Mesenchymal stem cell (in vitro differentiated cells and primary cell): ENCODE measurements at regions not wholly inside any gene's neighbourhood (a gene's known extent, or its start where the extent isn't known, plus 50 kb on each side); places are given as distances from the start of the nearest gene placed in this dataset.

Source experiments
- DNase-seq: peaks from one replicate; pipeline ENCODE4 v3.0.0-alpha.2; 2013
- H2AFZ ChIP-seq: one replicate; pipeline ENCODE4 v1.6.1; 2013; ENCODE audit warnings: low read depth, mild to moderate bottlenecking, control low read depth, inconsistent platforms, low read length, moderate library complexity
- H2AK5ac ChIP-seq: 2 replicates; pipeline ENCODE4 v1.6.1; 2013; ENCODE audit warnings: low read length, moderate library complexity, mild to moderate bottlenecking, inconsistent platforms; ENCODE audit not compliant: severe bottlenecking
- H2BK120ac ChIP-seq: one replicate; pipeline ENCODE4 v1.6.1; 2013; ENCODE audit warnings: low read depth, mild to moderate bottlenecking, inconsistent platforms, low read length, moderate library complexity
- H2BK12ac ChIP-seq, 2 experiments: one replicate each; pipeline ENCODE4 v1.6.1; 2013; ENCODE audit warnings: inconsistent platforms in 2 of 2, low read length in 2 of 2, mild to moderate bottlenecking in 2 of 2, moderate library complexity in 2 of 2, control low read depth in 1 of 2
- H2BK15ac ChIP-seq: one replicate; pipeline ENCODE4 v1.6.1; 2013; ENCODE audit warnings: mild to moderate bottlenecking, low read depth, inconsistent platforms; ENCODE audit not compliant: poor library complexity, severe bottlenecking
- H2BK5ac ChIP-seq: 2 replicates; pipeline ENCODE4 v1.6.1; 2013; ENCODE audit warnings: low read depth, mild to moderate bottlenecking, low read length, control low read depth, inconsistent platforms; ENCODE audit not compliant: poor library complexity, severe bottlenecking
- H3K14ac ChIP-seq, 2 experiments: one replicate each; pipeline ENCODE4 v1.6.1; 2013; ENCODE audit warnings: inconsistent platforms in 2 of 2, low read length in 2 of 2, control low read depth in 1 of 2, mild to moderate bottlenecking in 1 of 2, moderate library complexity in 1 of 2
- H3K18ac ChIP-seq, 2 experiments: one replicate each; pipeline ENCODE4 v1.6.1; 2013; ENCODE audit warnings: inconsistent platforms in 2 of 2, low read length in 2 of 2, control low read depth in 1 of 2, low read depth in 1 of 2, mild to moderate bottlenecking in 1 of 2
- H3K23ac ChIP-seq, 2 experiments: one replicate each; pipeline ENCODE4 v1.6.1; 2013; ENCODE audit warnings: inconsistent platforms in 2 of 2, low read length in 2 of 2, mild to moderate bottlenecking in 2 of 2, moderate library complexity in 2 of 2, control low read depth in 1 of 2
- H3K27ac ChIP-seq: 2 replicates; pipeline ENCODE4 v1.5.1; 2013; ENCODE audit warnings: mild to moderate bottlenecking, moderate library complexity, low read length, control low read depth, inconsistent platforms; ENCODE audit not compliant: poor library complexity, severe bottlenecking
- H3K27me3 ChIP-seq, 2 experiments: 2 replicates each; pipeline versions ENCODE4 v1.6.1 to v1.7.0; 2013; ENCODE audit warnings: low read length in 2 of 2, mild to moderate bottlenecking in 2 of 2, moderate library complexity in 2 of 2, control low read depth in 1 of 2, inconsistent platforms in 1 of 2; ENCODE audit not compliant: control insufficient read depth in 1 of 2, insufficient read depth in 1 of 2
- H3K36me3 ChIP-seq, 2 experiments: 2 replicates each; pipeline versions ENCODE4 v1.6.1 to v1.7.0; 2013; ENCODE audit warnings: low read length in 2 of 2, control low read depth in 1 of 2, inconsistent platforms in 1 of 2, low read depth in 1 of 2, mild to moderate bottlenecking in 1 of 2; ENCODE audit not compliant: insufficient read depth in 2 of 2, control insufficient read depth in 1 of 2
- H3K4ac ChIP-seq, 2 experiments: one replicate each; pipeline ENCODE4 v1.6.1; 2013; ENCODE audit warnings: inconsistent platforms in 2 of 2, low read length in 2 of 2, mild to moderate bottlenecking in 2 of 2, moderate library complexity in 2 of 2, control low read depth in 1 of 2, low read depth in 1 of 2
- H3K4me1 ChIP-seq: 2 replicates; pipeline ENCODE4 v1.6.1; 2013; ENCODE audit warnings: low read depth, low read length, control low read depth; ENCODE audit not compliant: control insufficient read depth, insufficient read depth
- H3K4me2 ChIP-seq: 2 replicates; pipeline ENCODE4 v1.6.1; 2013; ENCODE audit warnings: low read length, mild to moderate bottlenecking, inconsistent platforms; ENCODE audit not compliant: poor library complexity, severe bottlenecking
- H3K4me3 ChIP-seq, 2 experiments: 2 replicates each; pipeline versions ENCODE4 v1.5.1 to v1.7.0; 2013; ENCODE audit warnings: low read length in 2 of 2, mild to moderate bottlenecking in 2 of 2, control low read depth in 1 of 2, low read depth in 1 of 2; ENCODE audit not compliant: insufficient read depth in 1 of 2
- H3K79me1 ChIP-seq: replicated peaks from 2 replicates; pipeline ENCODE4 v1.6.1; 2013; ENCODE audit warnings: mild to moderate bottlenecking, control low read depth, low read length, inconsistent platforms; ENCODE audit not compliant: poor library complexity, severe bottlenecking
- H3K9ac ChIP-seq: 2 replicates; pipeline ENCODE4 v1.7.0; 2013; ENCODE audit warnings: mild to moderate bottlenecking, low read length, moderate library complexity
- H3K9me3 ChIP-seq: 2 replicates; pipeline ENCODE4 v1.7.0; 2013; ENCODE audit warnings: mild to moderate bottlenecking, low read length; ENCODE audit not compliant: control insufficient read depth
- H4K8ac ChIP-seq: one replicate; pipeline ENCODE4 v1.6.1; 2013; ENCODE audit warnings: inconsistent platforms, mild to moderate bottlenecking, low read length, moderate library complexity
- H4K91ac ChIP-seq: one replicate; pipeline ENCODE4 v1.6.1; 2013; ENCODE audit warnings: mild to moderate bottlenecking, low read length, inconsistent platforms
- whole genome bisulfite sequencing: methylation state at CpG from one replicate; pipeline ENCODE4 v1.1.7; 2013; ENCODE audit warnings: mixed read lengths; 5-methylcytosine and 5-hydroxymethylcytosine counted together

- no peak overlapping the region for H2BK12ac ChIP-seq
- WGBS: 66% methylated on average over 5 of the region's 5 CpGs
- no peak overlapping the region for H2AK5ac ChIP-seq
- H3K4me2 ChIP-seq: no peak overlapping the region
- no peak overlapping the region for H3K4me3 ChIP-seq
- H4K91ac ChIP-seq: no peak overlapping the region
- H2BK15ac ChIP-seq: no peak overlapping the region
- no peak overlapping the region for H3K9ac ChIP-seq
- H3K27me3 ChIP-seq: no peaks in the 10 kb centered on the region
- H3K23ac ChIP-seq: no peak overlapping the region
- no peak overlapping the region for H3K4ac ChIP-seq
- no peak overlapping the region for H2BK5ac ChIP-seq
- H3K18ac ChIP-seq: no peak overlapping the region
- H3K4me1 ChIP-seq: no peaks in the 10 kb centered on the region
- H3K27ac ChIP-seq: no peak overlapping the region
- H4K8ac ChIP-seq: no peak overlapping the region
- H3K14ac ChIP-seq: no peak overlapping the region
- no peaks in the 10 kb centered on the region for H3K36me3 ChIP-seq
- no peak overlapping the region for H2BK120ac ChIP-seq
- H3K9me3 ChIP-seq: no peaks in the 10 kb centered on the region
- H2AFZ ChIP-seq: no peak overlapping the region
- no peaks in the 10 kb centered on the region for H3K79me1 ChIP-seq
- DNase-seq: no peak
These were observed 780.2 kb downstream of the BRD1 start for GRCh38 chr22:49047447-49047846.

GRCh38 chr22:49046546-49047361 lies 780.9 kb downstream of the BRD1 start:
- Histone ChIP-seq H3K79me1 (no peaks in the 10 kb centered on the region), H3K4me2 (no peak overlapping the region), H2BK5ac (no peak overlapping the region), H3K36me3 (no peaks in the 10 kb centered on the region), H3K9me3 (no peaks in the 10 kb centered on the region), H2BK120ac (no peak overlapping the region), H3K18ac (no peak overlapping the region), H3K4me3 (no peak overlapping the region), H4K91ac (no peak overlapping the region), H3K27ac (no peak overlapping the region), H2AK5ac (no peak overlapping the region), H2BK12ac (no peak overlapping the region), H2AFZ (no peak overlapping the region), H4K8ac (peak overlapping the region; percentile 16), H3K4me1 (no peaks in the 10 kb centered on the region), H3K4ac (no peak overlapping the region), H3K9ac (no peak overlapping the region), H3K23ac (no peak overlapping the region), H2BK15ac (no peak overlapping the region), H3K14ac (no peak overlapping the region), H3K27me3 (no peaks in the 10 kb centered on the region)
- DNase-seq: no peak
- 44% methylated on average over 17 of the region's 17 CpGs for WGBS

DNA sequence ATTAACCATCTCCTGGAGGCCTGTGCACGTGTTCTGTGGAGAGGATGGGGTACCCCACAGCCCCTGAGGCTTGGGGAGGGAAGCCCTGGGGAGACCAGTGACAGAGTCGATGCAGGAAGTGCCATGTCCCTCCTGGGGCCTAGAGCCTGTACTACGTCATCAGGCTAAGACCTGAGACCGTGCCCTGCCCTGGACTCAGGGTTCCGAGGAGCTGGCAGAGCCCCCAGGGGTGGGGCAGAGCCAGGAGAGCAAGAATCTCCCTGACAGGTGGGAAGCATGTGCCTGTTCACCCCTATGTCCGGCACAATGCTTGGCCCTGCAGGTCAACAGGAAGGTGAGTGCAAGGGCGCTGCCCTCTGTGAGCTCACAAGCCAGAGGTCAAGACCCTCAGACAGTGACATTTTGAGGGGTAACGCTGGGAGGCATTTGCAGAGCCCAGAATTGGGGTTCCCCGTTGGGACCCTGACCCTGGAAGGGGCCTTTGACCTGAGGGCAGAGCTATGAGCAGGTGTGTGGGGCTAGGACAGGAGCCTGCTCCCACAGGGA lies 781.6 kb downstream of the BRD1 start:
- Histone ChIP-seq H3K18ac (no peak overlapping the region), H3K4ac (no peak overlapping the region), H3K4me3 (no peak overlapping the region), H3K23ac (no peak overlapping the region), H3K79me1 (no peaks in the 10 kb centered on the region), H3K14ac (no peak overlapping the region), H3K27me3 (no peaks in the 10 kb centered on the region), H3K9ac (no peak overlapping the region), H4K8ac (no peak overlapping the region), H2BK120ac (no peak overlapping the region), H2BK5ac (no peak overlapping the region), H3K4me2 (no peak overlapping the region), H4K91ac (no peak overlapping the region), H2BK15ac (no peak overlapping the region), H2BK12ac (no peak overlapping the region), H2AK5ac (no peak overlapping the region), H2AFZ (no peak overlapping the region), H3K9me3 (no peaks in the 10 kb centered on the region), H3K4me1 (no peaks in the 10 kb centered on the region), H3K36me3 (no peaks in the 10 kb centered on the region), H3K27ac (no peak overlapping the region)
- DNase-seq: no peak
- WGBS: 51% methylated on average over 9 of the region's 9 CpGs

GRCh38 chr22:49045276-49045675 lies 782.4 kb downstream of the BRD1 start:
- H2BK12ac ChIP-seq: no peak overlapping the region
- H3K23ac ChIP-seq: no peak overlapping the region
- H3K4me2 ChIP-seq: no peak overlapping the region
- no peak overlapping the region for H4K8ac ChIP-seq
- no peak overlapping the region for H3K27ac ChIP-seq
- no peaks in the 10 kb centered on the region for H3K9me3 ChIP-seq
- no peak overlapping the region for H2BK120ac ChIP-seq
- no peaks in the 10 kb centered on the region for H3K36me3 ChIP-seq
- no peak overlapping the region for H3K14ac ChIP-seq
- no peaks in the 10 kb centered on the region for H3K27me3 ChIP-seq
- no peak overlapping the region for H2AFZ ChIP-seq
- no peaks in the 10 kb centered on the region for H3K4me1 ChIP-seq
- H2AK5ac ChIP-seq: no peak overlapping the region
- H3K4ac ChIP-seq: no peak overlapping the region
- H3K4me3 ChIP-seq: no peak overlapping the region
- no peak overlapping the region for H3K18ac ChIP-seq
- H3K79me1 ChIP-seq: no peaks in the 10 kb centered on the region
- no peak overlapping the region for H4K91ac ChIP-seq
- WGBS: 80% methylated on average over 12 of the region's 12 CpGs
- no peak for DNase-seq
- H2BK5ac ChIP-seq: no peak overlapping the region
- no peak overlapping the region for H3K9ac ChIP-seq
- H2BK15ac ChIP-seq: no peak overlapping the region
